A673 (cell line): ENCODE measurements at regions not wholly inside any gene's neighbourhood (a gene's known extent, or its start where the extent isn't known, plus 50 kb on each side); places are given as distances from the start of the nearest gene placed in this dataset.

Source experiments
- CTCF ChIP-seq: fragments of 300-800, 200-600 bp; sonication (generic); conservative IDR thresholded peaks from 2 replicates; pipeline ENCODE4 v1.5.1; 2017; ENCODE audit warnings: low read depth, mild to moderate bottlenecking, antibody characterized with exemption, low read length, moderate library complexity, mixed read lengths
- EZH2 ChIP-seq: fragments of 200-600 bp; sonication (generic); IDR thresholded peaks from 2 replicates; pipeline ENCODE4 v1.6.1; 2017; ENCODE audit warnings: borderline replicate concordance, low read depth, mild to moderate bottlenecking, mixed read lengths, antibody characterized with exemption, low read length; ENCODE audit not compliant: poor library complexity, severe bottlenecking

- TF ChIP-seq CTCF = no peak
- TF ChIP-seq EZH2 = no peak
Observed at GRCh38 chr14:22177870-22178269, 411.2 kb downstream of the DAD1 start.
